Natural killer cell (primary cell): ENCODE measurements at regions not wholly inside any gene's neighbourhood (a gene's known extent, or its start where the extent isn't known, plus 50 kb on each side); places are given as distances from the start of the nearest gene placed in this dataset.

Experiments used
- ATAC-seq, 3 donors: fragments of 150-1000 bp in 2 of 3; fragments of 200-7000 bp in 1 of 3; cut with Tn5 transposase; 1 replicate in 1 of 3; 2 replicates in 2 of 3; pipeline ENCODE4 v1.10.0; 2021; ENCODE audit warnings: mild to moderate bottlenecking in 2 of 3, moderate library complexity in 2 of 3
- DNase-seq, 2 donors: peaks; one replicate each; pipeline versions ENCODE4 v3.0.0 to v3.0.0-alpha.2; 2013 to 2021; ENCODE audit warnings: mixed read lengths in 1 of 2
- H3K27ac ChIP-seq: one replicate; pipeline ENCODE4 v1.5.1; 2013; ENCODE audit warnings: mild to moderate bottlenecking, low read length
- H3K27me3 ChIP-seq: one replicate; pipeline ENCODE4 v1.6.1; 2013; ENCODE audit warnings: low read length; ENCODE audit not compliant: control insufficient read depth, insufficient read depth
- H3K36me3 ChIP-seq: one replicate; pipeline ENCODE4 v1.6.1; 2013; ENCODE audit warnings: low read length; ENCODE audit not compliant: control insufficient read depth, insufficient read depth
- H3K4me1 ChIP-seq: one replicate; pipeline ENCODE4 v1.6.1; 2013; ENCODE audit warnings: low read length; ENCODE audit not compliant: control insufficient read depth, insufficient read depth
- H3K4me3 ChIP-seq: one replicate; pipeline ENCODE4 v1.5.1; 2013; ENCODE audit warnings: low read length
- H3K9me3 ChIP-seq: one replicate; pipeline ENCODE4 v1.6.1; 2013; ENCODE audit warnings: low read length; ENCODE audit not compliant: control insufficient read depth, insufficient read depth
- H3K27ac Mint-ChIP-seq, 2 donors: one replicate each; pipeline ENCODE4 v1.8.0; 2022; ENCODE audit warnings: mild to moderate bottlenecking in 2 of 2, mixed read lengths in 2 of 2, moderate library complexity in 1 of 2
- H3K27me3 Mint-ChIP-seq, 2 donors: one replicate each; pipeline ENCODE4 v1.8.0; 2022; ENCODE audit warnings: low read depth in 2 of 2, mixed read lengths in 2 of 2
- H3K36me3 Mint-ChIP-seq: one replicate; pipeline ENCODE4 v1.8.0; 2022; ENCODE audit warnings: mixed read lengths
- H3K4me1 Mint-ChIP-seq, 2 donors: one replicate each; pipeline ENCODE4 v1.8.0; 2022; ENCODE audit warnings: mixed read lengths in 2 of 2
- H3K4me3 Mint-ChIP-seq: one replicate; pipeline ENCODE4 v1.8.0; 2022; ENCODE audit warnings: mild to moderate bottlenecking, moderate library complexity, mixed read lengths
- H3K9me3 Mint-ChIP-seq, 2 donors: one replicate each; pipeline ENCODE4 v1.8.0; 2022; ENCODE audit warnings: mixed read lengths in 2 of 2
- CTCF ChIP-seq: fragments of 200-600 bp; IDR thresholded peaks from one replicate; pipeline ENCODE4 v1.8.0; 2022; ENCODE audit warnings: antibody characterized with exemption
- WGBS: methylation state at CpG from one replicate; pipeline ENCODE4 v1.1.7; 2013; ENCODE audit warnings: missing lambda C conversion rate; ENCODE audit not compliant: insufficient coverage; 5-methylcytosine and 5-hydroxymethylcytosine counted together
- intact Hi-C: fragments of 100-400 bp; cut with micrococcal nuclease; formaldehyde crosslinking; loops from one replicate; pipeline ENCODE4 v1.14.2; 2022

GRCh38 chr17:12536472-12536871 lies 129.2 kb upstream of the MYOCD start:
- Histone ChIP-seq H3K36me3 (no peaks in the 10 kb centered on the region), H3K4me3 (no peak overlapping the region), H3K9me3 (no peaks in the 10 kb centered on the region), H3K27me3 (no peaks in the 10 kb centered on the region), H3K4me1 (no peaks in the 10 kb centered on the region), H3K27ac (no peak overlapping the region)
- intact Hi-C loops: no loop called here
- 57% methylated on average over 1 of the region's 1 CpG for WGBS
- no peaks in the 10 kb centered on the region for H3K4me1 Mint-ChIP-seq
- H3K27ac Mint-ChIP-seq: no peak overlapping the region
- TF ChIP-seq CTCF: no peak
- H3K9me3 Mint-ChIP-seq: peaks cover 2 to 4% of the 10 kb centered on the region in 2 donors
- ATAC-seq: no peak
- no peaks in the 10 kb centered on the region for H3K27me3 Mint-ChIP-seq
- H3K4me3 Mint-ChIP-seq: no peak overlapping the region
- no peaks in the 10 kb centered on the region for H3K36me3 Mint-ChIP-seq
- DNase-seq: no peak

- intact Hi-C loops: no loop called here
- Mint-ChIP-seq H3K9me3 (peaks cover 2% of the 10 kb centered on the region in 2 donors), H3K4me3 (no peak overlapping the region), H3K27ac (no peak overlapping the region), H3K36me3 (no peaks in the 10 kb centered on the region), H3K4me1 (no peaks in the 10 kb centered on the region), H3K27me3 (no peaks in the 10 kb centered on the region)
- no peak overlapping the region for H3K4me3 ChIP-seq
- H3K9me3 ChIP-seq: no peaks in the 10 kb centered on the region
- H3K4me1 ChIP-seq: no peaks in the 10 kb centered on the region
- no peaks in the 10 kb centered on the region for H3K27me3 ChIP-seq
- no peak for ATAC-seq
- TF ChIP-seq CTCF: no peak
- H3K36me3 ChIP-seq: no peaks in the 10 kb centered on the region
- 91% methylated on average over 3 of the region's 3 CpGs for WGBS
- H3K27ac ChIP-seq: no peak overlapping the region
- no peak for DNase-seq
Measured at GRCh38 chr17:12537436-12537835, 128.3 kb upstream of the MYOCD start.

GRCh38 chr17:12538003-12538402 lies 127.7 kb upstream of the MYOCD start:
- H3K9me3 ChIP-seq: no peaks in the 10 kb centered on the region
- intact Hi-C loops: no loop called here

More at GRCh38 chr17:12538003-12538402, 127.7 kb upstream of the MYOCD start:
- Histone ChIP-seq H3K27me3 (no peaks in the 10 kb centered on the region), H3K4me3 (no peak overlapping the region), H3K27ac (no peak overlapping the region), H3K4me1 (no peaks in the 10 kb centered on the region), H3K36me3 (no peaks in the 10 kb centered on the region)
- no peaks in the 10 kb centered on the region for H3K4me1 Mint-ChIP-seq
- no peaks in the 10 kb centered on the region for H3K36me3 Mint-ChIP-seq
- no peaks in the 10 kb centered on the region for H3K27me3 Mint-ChIP-seq
- no peak overlapping the region for H3K4me3 Mint-ChIP-seq
- TF ChIP-seq CTCF: no peak
- peaks cover 2% of the 10 kb centered on the region in 2 donors for H3K9me3 Mint-ChIP-seq
- 69% methylated on average over 2 of the region's 2 CpGs for WGBS
- DNase-seq (no peak), ATAC-seq (no peak)
- no peak overlapping the region for H3K27ac Mint-ChIP-seq
